ENCODE measurements at regions not wholly inside any gene's neighbourhood (a gene's known extent, or its start where the extent isn't known, plus 50 kb on each side); places are given as distances from the start of the nearest gene placed in this dataset.

- DNase-seq (ENCODE audit: low read depth), result no peak
- TF ChIP-seq, protein P1, sequence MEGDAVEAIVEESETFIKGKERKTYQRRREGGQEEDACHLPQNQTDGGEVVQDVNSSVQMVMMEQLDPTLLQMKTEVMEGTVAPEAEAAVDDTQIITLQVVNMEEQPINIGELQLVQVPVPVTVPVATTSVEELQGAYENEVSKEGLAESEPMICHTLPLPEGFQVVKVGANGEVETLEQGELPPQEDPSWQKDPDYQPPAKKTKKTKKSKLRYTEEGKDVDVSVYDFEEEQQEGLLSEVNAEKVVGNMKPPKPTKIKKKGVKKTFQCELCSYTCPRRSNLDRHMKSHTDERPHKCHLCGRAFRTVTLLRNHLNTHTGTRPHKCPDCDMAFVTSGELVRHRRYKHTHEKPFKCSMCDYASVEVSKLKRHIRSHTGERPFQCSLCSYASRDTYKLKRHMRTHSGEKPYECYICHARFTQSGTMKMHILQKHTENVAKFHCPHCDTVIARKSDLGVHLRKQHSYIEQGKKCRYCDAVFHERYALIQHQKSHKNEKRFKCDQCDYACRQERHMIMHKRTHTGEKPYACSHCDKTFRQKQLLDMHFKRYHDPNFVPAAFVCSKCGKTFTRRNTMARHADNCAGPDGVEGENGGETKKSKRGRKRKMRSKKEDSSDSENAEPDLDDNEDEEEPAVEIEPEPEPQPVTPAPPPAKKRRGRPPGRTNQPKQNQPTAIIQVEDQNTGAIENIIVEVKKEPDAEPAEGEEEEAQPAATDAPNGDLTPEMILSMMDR (IDR thresholded peaks at IDR 0.05; ENCODE audit: insufficient read depth, low read depth, low read length, missing control alignments), result no peak
- no peak overlapping the region for H3K4me3 ChIP-seq (ENCODE audit: low read depth, low read length)
Observed at GRCh38 chr4:96642490-96642889, 802.6 kb downstream of the PDHA2 start.

DNA sequence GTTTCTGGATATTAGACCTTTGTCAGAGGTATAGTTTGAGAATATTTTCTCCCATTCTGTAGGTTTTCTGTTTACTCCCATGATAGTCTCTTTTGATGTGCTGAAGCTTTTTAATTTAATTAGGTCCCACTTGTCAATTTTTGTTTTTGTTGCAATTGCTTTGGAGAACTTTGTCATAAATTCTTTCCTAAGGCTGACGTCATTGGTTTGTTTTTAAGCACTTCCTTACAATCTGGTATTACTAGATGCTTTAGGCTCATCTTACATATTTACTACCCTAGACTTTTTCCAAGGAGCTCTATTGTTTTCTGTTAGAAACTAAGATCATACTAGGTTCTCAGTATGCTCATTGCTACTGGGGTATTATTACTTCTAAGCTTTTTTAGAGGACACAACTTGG, 806.3 kb downstream of the PDHA2 start:
- TF ChIP-seq, protein P1 (IDR thresholded peaks at IDR 0.05; ENCODE audit: insufficient read depth, low read depth, low read length, missing control alignments), result no peak
- no peak overlapping the region for H3K4me3 ChIP-seq (ENCODE audit: low read depth, low read length)
- DNase-seq (ENCODE audit: low read depth), result no peak

GRCh38 chr4:96649536-96649935, 809.6 kb downstream of the PDHA2 start:
- no peak for DNase-seq (ENCODE audit: low read depth)
- TF ChIP-seq, protein P1 (IDR thresholded peaks at IDR 0.05; ENCODE audit: insufficient read depth, low read depth, low read length, missing control alignments), result no peak
- H3K4me3 ChIP-seq (ENCODE audit: low read depth, low read length), result no peak overlapping the region

DNA sequence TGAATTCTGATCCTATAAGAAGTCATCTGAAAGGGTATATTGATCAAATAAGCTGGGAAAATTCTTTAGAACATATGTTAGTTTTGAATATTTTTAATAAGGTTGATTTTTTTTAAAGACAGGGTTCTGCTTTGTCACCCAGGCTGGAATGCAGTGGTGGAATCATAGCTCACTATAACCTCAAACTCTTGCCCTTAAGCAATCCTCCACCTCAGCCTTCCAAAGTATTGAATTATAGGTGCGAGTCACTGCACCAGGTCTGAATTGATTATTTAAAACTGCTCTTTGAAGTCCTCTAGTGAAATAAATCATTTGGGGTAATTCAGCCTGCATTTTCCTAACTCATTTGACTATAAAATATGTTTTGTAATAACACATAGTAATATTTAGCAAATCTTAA, 812.3 kb downstream of the PDHA2 start:
- H3K4me3 ChIP-seq (ENCODE audit: low read depth, low read length), result no peak overlapping the region
- no peak for DNase-seq (ENCODE audit: low read depth)
- TF ChIP-seq, protein P1 (IDR thresholded peaks at IDR 0.05; ENCODE audit: insufficient read depth, low read depth, low read length, missing control alignments), result no peak

- TF ChIP-seq, protein P1 (IDR thresholded peaks at IDR 0.05; ENCODE audit: insufficient read depth, low read depth, low read length, missing control alignments), result no peak
- no peak for DNase-seq (ENCODE audit: low read depth)
- H3K4me3 ChIP-seq (ENCODE audit: low read depth, low read length), result no peak overlapping the region
Observed at GRCh38 chr4:96652821-96653220, 812.9 kb downstream of the PDHA2 start.

- TF ChIP-seq, protein P1 (IDR thresholded peaks at IDR 0.05; ENCODE audit: insufficient read depth, low read depth, low read length, missing control alignments), result no peak
- H3K4me3 ChIP-seq (ENCODE audit: low read depth, low read length), result no peak overlapping the region
- DNase-seq (ENCODE audit: low read depth), result no peak
Observed at GRCh38 chr4:96654045-96654444, 814.2 kb downstream of the PDHA2 start.

DNA sequence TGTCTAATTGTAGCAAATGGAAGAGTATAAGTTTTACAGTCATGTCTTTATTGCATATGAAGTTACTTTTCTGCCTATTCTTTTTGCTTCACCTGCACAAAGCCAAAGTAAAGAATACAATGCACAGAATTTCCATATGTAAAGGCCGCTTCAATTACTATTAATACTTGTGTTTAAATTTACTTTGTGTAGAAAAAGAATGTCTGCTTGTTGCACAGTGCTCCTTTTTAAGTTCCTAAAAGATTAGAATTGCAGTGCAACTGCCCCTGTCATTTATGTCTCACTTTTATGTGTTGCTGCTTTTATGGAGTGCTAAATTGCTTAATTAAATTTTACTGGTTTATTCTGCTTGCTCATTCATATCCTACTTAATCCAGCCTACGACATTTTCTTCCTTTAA, 830.5 kb downstream of the PDHA2 start:
- H3K4me3 ChIP-seq (ENCODE audit: low read depth, low read length), result no peak overlapping the region
- no peak for DNase-seq (ENCODE audit: low read depth)
- TF ChIP-seq, protein P1 (IDR thresholded peaks at IDR 0.05; ENCODE audit: insufficient read depth, low read depth, low read length, missing control alignments), result no peak
